RWPE1 (cell line): ENCODE measurements at regions not wholly inside any gene's neighbourhood (a gene's known extent, or its start where the extent isn't known, plus 50 kb on each side); places are given as distances from the start of the nearest gene placed in this dataset.

Source experiments
- CTCF ChIA-PET: fragments of 350-600 bp; sonication (Branson Sonifier 250); formaldehyde crosslinking; extraction: SDS; loops from one replicate; lab custom pipeline; 2021; lab: Yijun Ruan, JAX
- POLR2A ChIA-PET: fragments of 400-600 bp; formaldehyde crosslinking; extraction: SDS; loops from one replicate; lab custom pipeline; 2020; ENCODE audit warnings: antibody characterized with exemption; ENCODE audit not compliant: low non-redundant PET; lab: Yijun Ruan, JAX
- DNase-seq: peaks from one replicate; pipeline ENCODE4 v3.0.0; 2012; ENCODE audit warnings: low spot score
- H3K27ac ChIP-seq: fragments of 450-650 bp; 2 replicates; pipeline ENCODE4 v1.5.1; 2017
- TF ChIP-seq, protein P1 (sequence below): fragments of 450-650 bp; conservative IDR thresholded peaks from 2 replicates; pipeline ENCODE4 v1.5.1; 2017; ENCODE audit warnings: low read depth, mild to moderate bottlenecking

- POLR2A ChIA-PET = no interaction called here
- H3K27ac ChIP-seq = no peak overlapping the region
- no peak for DNase-seq
- CTCF ChIA-PET = no interaction called here
- TF ChIP-seq, protein P1, sequence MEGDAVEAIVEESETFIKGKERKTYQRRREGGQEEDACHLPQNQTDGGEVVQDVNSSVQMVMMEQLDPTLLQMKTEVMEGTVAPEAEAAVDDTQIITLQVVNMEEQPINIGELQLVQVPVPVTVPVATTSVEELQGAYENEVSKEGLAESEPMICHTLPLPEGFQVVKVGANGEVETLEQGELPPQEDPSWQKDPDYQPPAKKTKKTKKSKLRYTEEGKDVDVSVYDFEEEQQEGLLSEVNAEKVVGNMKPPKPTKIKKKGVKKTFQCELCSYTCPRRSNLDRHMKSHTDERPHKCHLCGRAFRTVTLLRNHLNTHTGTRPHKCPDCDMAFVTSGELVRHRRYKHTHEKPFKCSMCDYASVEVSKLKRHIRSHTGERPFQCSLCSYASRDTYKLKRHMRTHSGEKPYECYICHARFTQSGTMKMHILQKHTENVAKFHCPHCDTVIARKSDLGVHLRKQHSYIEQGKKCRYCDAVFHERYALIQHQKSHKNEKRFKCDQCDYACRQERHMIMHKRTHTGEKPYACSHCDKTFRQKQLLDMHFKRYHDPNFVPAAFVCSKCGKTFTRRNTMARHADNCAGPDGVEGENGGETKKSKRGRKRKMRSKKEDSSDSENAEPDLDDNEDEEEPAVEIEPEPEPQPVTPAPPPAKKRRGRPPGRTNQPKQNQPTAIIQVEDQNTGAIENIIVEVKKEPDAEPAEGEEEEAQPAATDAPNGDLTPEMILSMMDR = no peak
Measured at GRCh38 chr5:2280318-2280717, 397.6 kb upstream of the IRX4 start.

DNA sequence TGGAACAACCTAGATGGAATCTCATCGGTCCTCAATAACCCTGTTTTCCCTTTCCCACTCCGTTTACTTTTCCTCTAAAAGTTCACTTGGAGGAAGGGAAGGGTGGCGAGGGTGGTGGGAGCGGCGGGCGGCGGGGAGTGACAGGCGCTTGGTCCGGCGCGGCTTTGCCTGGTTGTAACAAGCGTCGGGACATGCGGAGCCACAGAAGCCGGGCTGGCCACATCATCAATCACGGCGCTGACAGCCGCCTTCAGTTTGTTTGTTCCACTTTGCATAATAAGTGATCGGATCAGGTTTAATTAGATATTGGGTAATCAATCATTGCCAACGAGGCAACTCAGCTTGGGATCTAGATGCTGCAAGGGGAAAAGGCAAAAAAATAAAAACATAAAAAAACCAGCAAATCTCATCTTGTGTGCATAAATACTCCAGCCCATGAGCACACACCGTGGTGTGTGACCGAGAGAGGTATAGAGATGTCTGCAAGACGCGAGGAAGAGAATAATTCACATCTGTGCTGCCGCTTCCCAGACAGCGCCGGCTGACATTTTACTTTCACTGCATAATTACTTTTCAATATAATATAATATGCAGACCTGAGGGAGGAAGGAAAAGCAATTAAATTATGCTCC is 396.2 kb upstream of the IRX4 start:
- no peak overlapping the region for H3K27ac ChIP-seq
- no peak for DNase-seq
- ChIA-PET CTCF (no interaction called here), POLR2A (no interaction called here)
- TF ChIP-seq, protein P1 = no peak

DNA sequence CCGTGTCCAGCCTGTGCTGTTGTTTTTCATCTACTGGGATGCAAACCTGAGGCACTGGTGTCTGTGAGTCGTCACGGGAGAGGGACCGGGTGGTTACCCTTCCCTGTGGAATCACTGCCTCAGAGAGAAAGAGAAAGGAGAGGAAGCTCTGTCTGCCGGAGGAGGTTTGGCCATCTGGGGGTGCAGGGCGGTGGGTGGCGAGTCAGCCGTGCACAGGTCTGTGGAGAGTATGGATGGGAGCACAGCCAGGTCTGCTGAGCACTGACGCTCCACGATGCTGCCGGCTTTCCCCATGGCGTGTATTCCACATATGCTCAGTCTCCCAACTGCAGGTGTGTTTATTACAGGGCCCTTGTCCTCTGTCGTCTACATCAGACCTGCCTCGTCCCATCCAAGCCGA is 395.2 kb upstream of the IRX4 start:
- DNase-seq = no peak
- ChIA-PET POLR2A (no interaction called here), CTCF (interaction anchor here (0.7 kb wide), 1 partner anchor 617 kb away, joined by 3 read pairs; no protein-coding TSS in a partner anchor)
- H3K27ac ChIP-seq = no peak overlapping the region
- TF ChIP-seq, protein P1 = no peak

- DNase-seq = no peak
- no peak overlapping the region for H3K27ac ChIP-seq
- TF ChIP-seq, protein P1 = no peak
- POLR2A ChIA-PET = no interaction called here
- CTCF ChIA-PET = no interaction called here
Measured at GRCh38 chr5:2276101-2276500, 393.4 kb upstream of the IRX4 start.

- ChIA-PET CTCF (interaction anchor here (0.6 kb wide), 1 partner anchor 31 kb away, joined by 7 read pairs; no protein-coding TSS in a partner anchor), POLR2A (no interaction called here)
- TF ChIP-seq, protein P1 = no peak
Measured at GRCh38 chr5:2272755-2273154, 390.0 kb upstream of the IRX4 start.

DNA sequence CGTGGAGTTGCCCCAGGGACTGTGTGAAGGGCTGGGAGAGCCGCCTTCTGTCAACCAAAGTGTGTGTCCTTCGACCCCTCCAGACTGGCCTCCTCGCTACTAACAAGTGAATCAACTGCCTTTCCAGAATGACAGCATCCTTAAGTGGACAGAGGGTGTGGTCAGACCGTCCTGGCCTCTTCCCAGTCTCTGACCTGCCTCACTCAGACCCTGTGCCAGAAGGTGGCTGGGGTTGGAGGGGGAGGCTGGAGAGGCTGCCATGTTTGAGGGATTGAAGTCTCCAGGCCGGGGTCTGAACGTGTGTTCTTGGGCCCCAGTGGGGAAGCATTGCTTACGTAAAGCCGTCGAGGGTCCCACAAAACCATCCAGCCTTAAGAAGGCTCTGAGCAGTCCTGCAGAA is 389.3 kb upstream of the IRX4 start:
- ChIA-PET POLR2A (no interaction called here), CTCF (no interaction called here)
- DNase-seq = no peak
- TF ChIP-seq, protein P1 = no peak
- H3K27ac ChIP-seq = no peak overlapping the region

More at GRCh38 chr5:2272755-2273154, 390.0 kb upstream of the IRX4 start:
- no peak overlapping the region for H3K27ac ChIP-seq
- no peak for DNase-seq
